ENCODE measurements at regions not wholly inside any gene's neighbourhood (a gene's known extent, or its start where the extent isn't known, plus 50 kb on each side); places are given as distances from the start of the nearest gene placed in this dataset.
"Not testable (repeated sequence)": the region's sequence is repeated elsewhere in the genome, so short reads cannot be mapped to it uniquely, and the experiment has no call there.

GRCh38 chrX:53824686-53825085 is 138.2 kb upstream of the HUWE1 start:
- H3K4me3 Mint-ChIP-seq, result no peak overlapping the region
- no peaks in the 10 kb centered on the region for H3K36me3 Mint-ChIP-seq (ENCODE audit: low read depth)
- DNase-seq (ENCODE audit: low read depth, low spot score), result no peak
- peaks cover 8% of the 10 kb centered on the region for H3K9me3 Mint-ChIP-seq
- no peaks in the 10 kb centered on the region for H3K4me1 Mint-ChIP-seq
- H3K27me3 Mint-ChIP-seq (ENCODE audit: low read depth), result no peaks in the 10 kb centered on the region
- no peak for TF ChIP-seq CTCF (conservative IDR thresholded peaks at IDR 0.05)
- H3K27ac Mint-ChIP-seq (ENCODE audit: unreplicated experiment), result no peak overlapping the region

GRCh38 chrX:53818115-53818514 is 131.6 kb upstream of the HUWE1 start:
- not testable (repeated sequence) for H3K27me3 Mint-ChIP-seq (ENCODE audit: low read depth); DNase-seq (ENCODE audit: low read depth, low spot score); H3K4me1 Mint-ChIP-seq; H3K36me3 Mint-ChIP-seq (ENCODE audit: low read depth); H3K9me3 Mint-ChIP-seq; H3K27ac Mint-ChIP-seq (ENCODE audit: unreplicated experiment); H3K4me3 Mint-ChIP-seq

GRCh38 chrX:53817548-53817947 is 131.0 kb upstream of the HUWE1 start:
- no peak for DNase-seq (ENCODE audit: low read depth, low spot score)
- Mint-ChIP-seq H3K27ac (ENCODE audit: unreplicated experiment) (no peak overlapping the region), H3K4me1 (no peaks in the 10 kb centered on the region), H3K27me3 (ENCODE audit: low read depth) (no peaks in the 10 kb centered on the region), H3K36me3 (ENCODE audit: low read depth) (no peaks in the 10 kb centered on the region), H3K9me3 (peaks cover 4% of the 10 kb centered on the region), H3K4me3 (no peak overlapping the region)
- no peak for TF ChIP-seq CTCF (conservative IDR thresholded peaks at IDR 0.05)

GRCh38 chrX:53813670-53814440 is 127.3 kb upstream of the HUWE1 start:
- Mint-ChIP-seq H3K4me1 (no peaks in the 10 kb centered on the region), H3K9me3 (peaks cover 7% of the 10 kb centered on the region), H3K36me3 (ENCODE audit: low read depth) (no peaks in the 10 kb centered on the region), H3K27me3 (ENCODE audit: low read depth) (no peaks in the 10 kb centered on the region), H3K27ac (ENCODE audit: unreplicated experiment) (no peak overlapping the region), H3K4me3 (no peak overlapping the region)
- no peak for TF ChIP-seq CTCF (conservative IDR thresholded peaks at IDR 0.05)
- no peak for DNase-seq (ENCODE audit: low read depth, low spot score)

GRCh38 chrX:53798281-53798680 is 111.8 kb upstream of the HUWE1 start:
- Mint-ChIP-seq H3K9me3 (peaks cover 6% of the 10 kb centered on the region), H3K4me3 (no peak overlapping the region)
- no peak for TF ChIP-seq CTCF (conservative IDR thresholded peaks at IDR 0.05)

GRCh38 chrX:53795576-53795975 is 109.1 kb upstream of the HUWE1 start:
- Mint-ChIP-seq H3K27me3 (ENCODE audit: low read depth) (no peaks in the 10 kb centered on the region), H3K27ac (ENCODE audit: unreplicated experiment) (no peak overlapping the region), H3K36me3 (ENCODE audit: low read depth) (no peaks in the 10 kb centered on the region), H3K4me1 (peaks cover 12% of the 10 kb centered on the region), H3K9me3 (peaks cover 3% of the 10 kb centered on the region), H3K4me3 (no peak overlapping the region)
- TF ChIP-seq CTCF (conservative IDR thresholded peaks at IDR 0.05), result no peak
- no peak for DNase-seq (ENCODE audit: low read depth, low spot score)

More at GRCh38 chrX:53798281-53798680, 111.8 kb upstream of the HUWE1 start:
- Mint-ChIP-seq H3K4me1 (peaks cover 12% of the 10 kb centered on the region), H3K27me3 (ENCODE audit: low read depth) (no peaks in the 10 kb centered on the region), H3K36me3 (ENCODE audit: low read depth) (no peaks in the 10 kb centered on the region), H3K27ac (ENCODE audit: unreplicated experiment) (no peak overlapping the region)
- no peak for DNase-seq (ENCODE audit: low read depth, low spot score)

Measured in neural crest cell (in vitro differentiated cells).